Liver (tissue), 7 donors: ENCODE measurements at regions not wholly inside any gene's neighbourhood (a gene's known extent, or its start where the extent isn't known, plus 50 kb on each side); places are given as distances from the start of the nearest gene placed in this dataset.
"Not testable (repeated sequence)": the region's sequence is repeated elsewhere in the genome, so short reads cannot be mapped to it uniquely, and the experiment has no call there.

Source experiments
- DNase-seq: peaks from one replicate; pipeline ENCODE4 v3.0.0-alpha.2; 2017; ENCODE audit warnings: low spot score
- H3K27ac ChIP-seq, 2 donors: one replicate each; pipeline ENCODE4 v1.7.0; 2013; ENCODE audit warnings: inconsistent platforms in 2 of 2, low read length in 2 of 2, control low read depth in 1 of 2, low read depth in 1 of 2, mild to moderate bottlenecking in 1 of 2
- H3K27me3 ChIP-seq, 4 donors: one replicate each; pipeline versions ENCODE4 v1.6.1 to v1.7.0; 2013; ENCODE audit warnings: low read length in 3 of 4, inconsistent platforms in 1 of 4, mild to moderate bottlenecking in 1 of 4, moderate library complexity in 1 of 4; ENCODE audit not compliant: control insufficient read depth in 4 of 4, insufficient read depth in 4 of 4
- H3K36me3 ChIP-seq, 4 donors: one replicate each; pipeline versions ENCODE4 v1.6.1 to v1.7.0; 2013; ENCODE audit warnings: low read length in 3 of 4, mild to moderate bottlenecking in 3 of 4, low read depth in 1 of 4, moderate library complexity in 1 of 4; ENCODE audit not compliant: control insufficient read depth in 4 of 4, insufficient read depth in 3 of 4
- H3K4me1 ChIP-seq, 4 donors: one replicate each; pipeline versions ENCODE4 v1.6.1 to v1.7.0; 2013; ENCODE audit warnings: low read length in 3 of 4, mild to moderate bottlenecking in 3 of 4, moderate library complexity in 1 of 4; ENCODE audit not compliant: control insufficient read depth in 4 of 4, insufficient read depth in 4 of 4
- H3K4me3 ChIP-seq, 3 donors: one replicate each; pipeline versions ENCODE4 v1.6.1 to v1.7.0; 2013; ENCODE audit warnings: low read length in 3 of 3, control low read depth in 1 of 3, low read depth in 1 of 3, mild to moderate bottlenecking in 1 of 3
- H3K9ac ChIP-seq, 2 donors: one replicate each; pipeline ENCODE4 v1.7.0; 2013; ENCODE audit warnings: low read length in 2 of 2, mild to moderate bottlenecking in 2 of 2, moderate library complexity in 2 of 2, control low read depth in 1 of 2, low read depth in 1 of 2
- H3K9me3 ChIP-seq, 4 donors: one replicate each; pipeline versions ENCODE4 v1.6.1 to v1.7.0; 2013; ENCODE audit warnings: low read length in 3 of 4; ENCODE audit not compliant: control insufficient read depth in 4 of 4
- EGR1 ChIP-seq, 2 donors: IDR thresholded peaks; 2 replicates each; pipeline ENCODE4 v1.6.1; 2016 to 2018; ENCODE audit warnings: antibody characterized with exemption in 2 of 2, low read depth in 2 of 2
- FOXA1 ChIP-seq: IDR thresholded peaks from 2 replicates; pipeline ENCODE4 v1.6.1; 2016; ENCODE audit warnings: antibody characterized with exemption
- FOXA2 ChIP-seq: IDR thresholded peaks from 2 replicates; pipeline ENCODE4 v1.6.1; 2016; ENCODE audit warnings: antibody characterized with exemption
- GABPA ChIP-seq, 2 donors: IDR thresholded peaks in 1 of 2; conservative IDR thresholded peaks in 1 of 2; 2 replicates each; pipeline ENCODE4 v1.6.1; 2016; ENCODE audit warnings: antibody characterized with exemption in 2 of 2, mild to moderate bottlenecking in 1 of 2, moderate library complexity in 1 of 2
- HNF4A ChIP-seq, 2 donors: conservative IDR thresholded peaks; 2 replicates each; pipeline ENCODE4 v1.6.1; 2016; ENCODE audit warnings: antibody characterized with exemption in 2 of 2, mild to moderate bottlenecking in 2 of 2
- HNF4G ChIP-seq: IDR thresholded peaks from 2 replicates; pipeline ENCODE4 v1.6.1; 2016; ENCODE audit warnings: antibody characterized with exemption
- NR2F2 ChIP-seq: IDR thresholded peaks from 2 replicates; pipeline ENCODE4 v1.6.1; 2016; ENCODE audit warnings: antibody characterized with exemption
- RAD21 ChIP-seq, 2 donors: IDR thresholded peaks; 2 replicates each; pipeline ENCODE4 v1.6.1; 2016; ENCODE audit warnings: antibody characterized with exemption in 2 of 2, mild to moderate bottlenecking in 2 of 2
- SP1 ChIP-seq: IDR thresholded peaks from 2 replicates; pipeline ENCODE4 v1.6.1; 2018; ENCODE audit warnings: antibody characterized with exemption, mild to moderate bottlenecking
- WGBS: extraction: QIAGEN DNeasy Blood & Tissue Kit; methylation state at CpG from one replicate; pipeline ENCODE4 v1.1.7; 2013; 5-methylcytosine and 5-hydroxymethylcytosine counted together
- TF ChIP-seq, protein P1 (sequence below): IDR thresholded peaks from 2 replicates; pipeline ENCODE4 v1.6.1; 2016; ENCODE audit warnings: antibody characterized with exemption, mild to moderate bottlenecking
- TF ChIP-seq, protein P2 (sequence below): IDR thresholded peaks from 2 replicates; pipeline ENCODE4 v1.6.1; 2016; ENCODE audit warnings: antibody characterized with exemption
- donor health status: healthy.
- donor health status: healthy.
- donor health status: healthy.
- donor health status: healthy.

DNA sequence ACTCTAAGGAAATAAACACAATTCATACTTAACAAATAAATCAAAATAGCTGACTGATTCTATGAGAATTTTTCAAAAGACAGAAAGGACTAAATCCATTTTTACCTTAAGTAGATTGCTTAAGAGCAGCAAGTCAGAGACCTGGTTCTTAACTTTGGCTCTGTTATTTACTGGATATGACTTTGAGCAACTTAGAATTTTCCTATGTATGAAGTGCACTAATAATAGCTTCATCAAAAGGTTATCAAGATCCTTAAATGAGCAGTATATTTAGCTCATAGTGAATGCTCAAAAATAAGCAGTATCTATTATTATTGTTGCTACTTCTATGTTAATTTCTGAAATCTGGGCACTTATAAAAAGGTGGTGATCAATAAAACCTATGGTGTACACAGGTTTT is 95.3 kb downstream of the POSTN start:
- H3K27me3 ChIP-seq, result no peaks in the 10 kb centered on the region
- H3K36me3 ChIP-seq, result no peaks in the 10 kb centered on the region
- no peak overlapping the region for H3K27ac ChIP-seq
- TF ChIP-seq FOXA1 (no peak), NR2F2 (no peak), GABPA (IDR thresholded peaks at IDR 0.05 in 1 of 2, conservative IDR thresholded peaks at IDR 0.05 in 1 of 2) (no peak), HNF4A (conservative IDR thresholded peaks at IDR 0.05) (no peak), FOXA2 (no peak), RAD21 (IDR thresholded peaks at IDR 0.05) (no peak), SP1 (no peak), EGR1 (IDR thresholded peaks at IDR 0.05; ENCODE audit: low read depth in 2 of 2) (no peak)
- TF ChIP-seq, protein P1, sequence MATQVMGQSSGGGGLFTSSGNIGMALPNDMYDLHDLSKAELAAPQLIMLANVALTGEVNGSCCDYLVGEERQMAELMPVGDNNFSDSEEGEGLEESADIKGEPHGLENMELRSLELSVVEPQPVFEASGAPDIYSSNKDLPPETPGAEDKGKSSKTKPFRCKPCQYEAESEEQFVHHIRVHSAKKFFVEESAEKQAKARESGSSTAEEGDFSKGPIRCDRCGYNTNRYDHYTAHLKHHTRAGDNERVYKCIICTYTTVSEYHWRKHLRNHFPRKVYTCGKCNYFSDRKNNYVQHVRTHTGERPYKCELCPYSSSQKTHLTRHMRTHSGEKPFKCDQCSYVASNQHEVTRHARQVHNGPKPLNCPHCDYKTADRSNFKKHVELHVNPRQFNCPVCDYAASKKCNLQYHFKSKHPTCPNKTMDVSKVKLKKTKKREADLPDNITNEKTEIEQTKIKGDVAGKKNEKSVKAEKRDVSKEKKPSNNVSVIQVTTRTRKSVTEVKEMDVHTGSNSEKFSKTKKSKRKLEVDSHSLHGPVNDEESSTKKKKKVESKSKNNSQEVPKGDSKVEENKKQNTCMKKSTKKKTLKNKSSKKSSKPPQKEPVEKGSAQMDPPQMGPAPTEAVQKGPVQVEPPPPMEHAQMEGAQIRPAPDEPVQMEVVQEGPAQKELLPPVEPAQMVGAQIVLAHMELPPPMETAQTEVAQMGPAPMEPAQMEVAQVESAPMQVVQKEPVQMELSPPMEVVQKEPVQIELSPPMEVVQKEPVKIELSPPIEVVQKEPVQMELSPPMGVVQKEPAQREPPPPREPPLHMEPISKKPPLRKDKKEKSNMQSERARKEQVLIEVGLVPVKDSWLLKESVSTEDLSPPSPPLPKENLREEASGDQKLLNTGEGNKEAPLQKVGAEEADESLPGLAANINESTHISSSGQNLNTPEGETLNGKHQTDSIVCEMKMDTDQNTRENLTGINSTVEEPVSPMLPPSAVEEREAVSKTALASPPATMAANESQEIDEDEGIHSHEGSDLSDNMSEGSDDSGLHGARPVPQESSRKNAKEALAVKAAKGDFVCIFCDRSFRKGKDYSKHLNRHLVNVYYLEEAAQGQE, result no peak
- TF ChIP-seq, protein P2, sequence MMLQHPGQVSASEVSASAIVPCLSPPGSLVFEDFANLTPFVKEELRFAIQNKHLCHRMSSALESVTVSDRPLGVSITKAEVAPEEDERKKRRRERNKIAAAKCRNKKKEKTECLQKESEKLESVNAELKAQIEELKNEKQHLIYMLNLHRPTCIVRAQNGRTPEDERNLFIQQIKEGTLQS, result no peak
- H3K9me3 ChIP-seq, result no peaks in the 10 kb centered on the region
- H3K9ac ChIP-seq, result no peak overlapping the region
- H3K4me1 ChIP-seq, result no peaks in the 10 kb centered on the region
- no peak overlapping the region for H3K4me3 ChIP-seq
- DNase-seq, result no peak

- not testable (repeated sequence) for H3K9ac ChIP-seq, DNase-seq, H3K9me3 ChIP-seq, H3K4me1 ChIP-seq, H3K27me3 ChIP-seq, H3K36me3 ChIP-seq, H3K27ac ChIP-seq, H3K4me3 ChIP-seq
- 90% methylated on average over 1 of the region's 1 CpG for WGBS
Measured at GRCh38 chr13:37502303-37502993, 96.1 kb downstream of the POSTN start.

GRCh38 chr13:37501187-37501586 is 97.4 kb downstream of the POSTN start:
- Histone ChIP-seq H3K9me3 (no peaks in the 10 kb centered on the region), H3K27me3 (no peaks in the 10 kb centered on the region), H3K27ac (no peak overlapping the region), H3K4me3 (no peak overlapping the region), H3K9ac (no peak overlapping the region), H3K36me3 (no peaks in the 10 kb centered on the region), H3K4me1 (no peaks in the 10 kb centered on the region)
- no peak for DNase-seq
- TF ChIP-seq HNF4G, result no peak
- no peak for TF ChIP-seq EGR1 (IDR thresholded peaks at IDR 0.05; ENCODE audit: low read depth in 2 of 2)
- no peak for TF ChIP-seq NR2F2
- 89% methylated on average over 2 of the region's 2 CpGs for WGBS
